GM21529 (cell line): ENCODE measurements at regions not wholly inside any gene's neighbourhood (a gene's known extent, or its start where the extent isn't known, plus 50 kb on each side); places are given as distances from the start of the nearest gene placed in this dataset.

Experiments used
- ATAC-seq: cut with Tn5 transposase; IDR thresholded peaks from one replicate; pipeline ENCODE4 v1.9.1; 2021; ENCODE audit not compliant: unreplicated experiment

DNA sequence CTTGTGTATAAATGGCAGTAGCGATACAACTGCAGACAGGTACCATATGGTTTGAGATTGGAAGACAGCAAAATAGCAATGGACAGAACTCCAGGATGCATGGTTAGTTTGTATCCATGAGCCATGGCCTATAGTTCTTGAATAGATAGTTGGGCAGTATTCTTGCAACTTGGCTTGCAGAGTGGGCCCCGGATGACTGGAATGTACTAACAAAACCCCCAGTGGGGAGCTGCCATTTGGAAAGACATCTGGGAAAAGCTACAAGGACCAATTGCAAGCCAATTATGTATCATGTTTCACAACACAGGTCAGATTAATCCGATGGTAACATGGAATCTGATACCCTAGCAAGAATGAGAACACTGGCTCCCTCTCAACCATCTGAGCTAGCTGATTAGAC is 279.6 kb downstream of the RERGL start:
- ATAC-seq: no peak

DNA sequence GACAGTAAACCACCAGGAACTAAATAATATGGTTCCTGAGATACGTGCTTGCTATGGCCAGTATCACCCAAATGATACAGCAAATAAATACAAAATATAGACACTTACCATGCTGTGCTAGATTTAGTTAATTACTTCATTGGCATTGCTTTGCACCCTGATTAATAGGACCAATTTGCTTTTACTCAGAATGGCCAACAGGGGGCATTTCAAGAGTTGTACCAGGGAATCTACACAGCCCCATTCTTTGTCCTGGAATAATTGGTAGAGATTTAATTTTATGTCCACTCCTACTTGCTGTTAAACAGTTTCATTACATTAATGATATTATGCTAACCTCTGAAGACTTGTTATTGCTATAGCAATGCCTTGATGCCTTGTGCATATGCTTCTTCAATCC is 280.8 kb downstream of the RERGL start:
- ATAC-seq: no peak

DNA sequence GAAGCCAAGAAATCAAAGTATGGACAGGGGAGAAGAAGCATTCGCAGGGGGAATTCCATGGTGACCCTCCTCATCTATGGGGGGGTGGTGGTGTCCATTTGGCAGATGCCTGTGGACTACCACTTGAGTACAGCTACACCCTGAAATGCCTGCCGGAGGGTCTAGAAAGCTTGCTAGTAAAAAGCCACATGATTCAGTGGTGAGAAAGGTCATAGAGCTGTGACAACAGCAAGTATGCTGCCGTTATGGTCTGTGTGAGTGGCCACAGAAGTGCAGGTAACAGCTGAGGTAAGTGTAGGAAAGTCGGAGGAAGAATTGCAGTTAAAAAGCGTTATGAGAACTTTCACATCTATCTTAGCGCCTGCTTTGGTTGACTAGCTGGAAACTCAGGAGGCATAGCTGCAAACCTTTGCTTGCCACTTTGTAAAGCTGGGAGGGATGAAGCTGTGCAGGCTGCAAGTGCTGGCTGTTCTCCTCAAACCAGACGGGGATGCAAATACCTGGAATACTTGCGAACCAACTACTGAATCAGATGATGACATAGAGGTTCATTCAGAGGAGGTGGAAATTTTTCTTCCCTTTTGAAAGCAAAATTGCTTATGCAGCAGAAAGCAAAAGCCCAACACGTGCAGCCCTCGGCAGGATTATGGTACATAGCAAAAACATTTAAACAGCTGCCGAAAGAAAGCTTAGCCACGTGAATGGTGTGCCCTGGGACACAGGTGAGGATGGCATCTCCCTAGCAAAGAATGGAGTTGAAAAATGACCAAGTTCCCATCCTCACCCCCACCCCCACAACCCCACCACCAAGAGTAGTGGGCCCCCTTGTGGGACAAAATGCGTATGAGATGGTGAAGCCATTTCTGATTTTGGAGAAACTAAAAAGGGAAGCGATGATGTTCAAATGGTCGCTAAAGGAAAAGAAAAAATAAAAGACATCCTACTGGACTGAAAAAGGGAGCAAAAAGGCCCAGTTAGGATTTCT is 287.0 kb downstream of the RERGL start:
- ATAC-seq: no peak

DNA sequence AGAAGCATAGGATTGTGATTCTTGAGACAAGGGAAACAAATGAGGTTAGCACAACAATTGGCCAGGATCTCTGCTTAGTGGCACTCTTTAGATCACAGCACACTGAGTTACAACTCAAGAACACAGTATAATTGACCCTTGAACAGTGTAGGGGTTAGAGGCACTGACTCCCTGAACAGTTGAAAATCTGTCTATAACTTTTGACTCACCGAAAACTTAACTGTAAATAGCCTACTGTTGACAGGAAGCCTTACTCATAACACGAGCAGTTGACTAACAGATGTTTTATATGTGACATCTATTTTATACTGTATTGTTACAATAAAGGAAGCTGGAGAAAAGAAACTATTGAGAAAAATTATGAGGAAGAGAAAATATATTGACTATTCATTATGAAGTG is 296.1 kb downstream of the RERGL start:
- ATAC-seq: no peak

DNA sequence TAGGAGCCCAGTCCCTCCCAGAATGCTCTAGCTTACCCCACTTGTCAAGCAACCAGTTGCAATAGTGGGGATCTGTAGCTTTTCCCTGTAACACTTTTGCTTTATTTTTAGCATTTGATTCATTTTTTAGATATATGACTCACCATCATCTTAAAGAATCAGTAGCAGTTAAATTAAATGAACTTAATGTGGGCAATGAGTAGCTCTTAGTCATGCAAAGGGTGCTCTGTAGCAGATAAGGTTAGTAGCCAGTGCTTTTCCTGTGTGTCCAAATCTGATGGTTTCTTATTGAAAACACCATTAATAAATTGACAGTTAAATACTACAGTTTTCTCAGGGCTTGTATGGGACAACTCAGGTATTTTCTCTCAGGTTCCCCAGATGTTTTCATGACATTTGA is 311.8 kb downstream of the RERGL start:
- ATAC-seq: no peak

DNA sequence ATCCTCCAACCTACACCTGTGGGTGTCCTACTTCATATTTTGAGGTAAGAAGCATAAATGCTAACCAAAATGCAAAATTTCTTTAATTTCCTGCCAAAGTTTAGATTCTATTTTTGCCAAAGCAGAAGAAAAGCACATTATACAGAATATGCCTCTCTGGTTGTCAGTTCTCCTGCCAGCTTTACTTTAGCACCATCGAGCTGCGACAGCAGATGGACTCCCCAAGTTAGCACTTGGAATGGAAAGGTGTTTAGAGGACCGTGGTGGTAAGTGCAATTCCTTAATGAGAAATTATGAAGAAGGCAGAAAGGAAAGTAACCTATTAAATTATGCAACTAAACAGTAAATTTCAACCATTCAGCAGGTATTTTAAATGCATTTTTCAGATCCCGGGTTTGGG is 326.6 kb downstream of the RERGL start:
- no peak for ATAC-seq

DNA sequence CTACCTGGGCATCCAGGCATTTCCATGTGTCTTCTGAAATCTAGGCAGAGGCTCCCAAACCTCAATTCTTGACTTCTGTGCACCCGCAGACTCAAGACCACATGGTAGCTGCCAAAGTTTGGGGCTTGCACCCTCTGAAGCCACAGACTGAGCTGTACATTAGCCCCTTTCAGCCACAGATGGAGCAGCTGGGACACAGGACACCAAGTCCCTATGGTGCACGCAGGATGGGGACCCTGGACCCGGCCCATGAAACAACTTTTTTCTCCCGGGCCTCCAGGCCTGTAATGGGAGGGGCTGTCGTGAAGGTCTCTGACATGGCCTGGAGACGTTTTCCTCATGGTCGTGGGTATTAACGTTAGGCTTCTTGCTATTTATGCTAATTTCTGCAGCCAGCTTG is 330.0 kb downstream of the RERGL start:
- ATAC-seq: no peak
